HG03175 (cell line): ENCODE measurements at regions not wholly inside any gene's neighbourhood (a gene's known extent, or its start where the extent isn't known, plus 50 kb on each side); places are given as distances from the start of the nearest gene placed in this dataset.

Experiments
- ATAC-seq: cut with Tn5 transposase; IDR thresholded peaks from one replicate; pipeline ENCODE4 v1.9.1; 2021; ENCODE audit warnings: mild to moderate bottlenecking, moderate library complexity; ENCODE audit not compliant: unreplicated experiment

GRCh38 chr5:52668544-52669185 is 119.1 kb upstream of the ITGA1 start:
- ATAC-seq, result no peak

DNA sequence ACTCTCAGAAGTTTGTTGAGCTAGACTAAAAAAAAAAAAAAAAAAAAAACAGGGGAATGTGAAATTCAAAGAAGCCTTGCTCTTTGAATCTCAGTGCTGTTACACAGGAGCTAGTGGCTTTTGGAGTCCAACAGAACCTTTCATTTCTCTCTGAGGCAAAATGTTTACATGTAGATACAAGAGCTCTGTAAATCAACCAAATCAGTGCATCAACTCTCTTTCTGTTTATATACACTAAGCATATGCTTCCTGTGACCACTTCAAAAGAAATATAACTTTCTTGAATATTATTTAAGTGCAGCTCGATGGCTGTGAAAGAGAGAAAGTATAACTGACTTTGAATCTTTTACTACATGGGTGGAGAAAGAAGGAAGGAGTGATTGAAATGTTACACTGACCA is 115.3 kb upstream of the ITGA1 start:
- no peak for ATAC-seq

GRCh38 chr5:52673495-52673894 is 114.2 kb upstream of the ITGA1 start:
- no peak for ATAC-seq

DNA sequence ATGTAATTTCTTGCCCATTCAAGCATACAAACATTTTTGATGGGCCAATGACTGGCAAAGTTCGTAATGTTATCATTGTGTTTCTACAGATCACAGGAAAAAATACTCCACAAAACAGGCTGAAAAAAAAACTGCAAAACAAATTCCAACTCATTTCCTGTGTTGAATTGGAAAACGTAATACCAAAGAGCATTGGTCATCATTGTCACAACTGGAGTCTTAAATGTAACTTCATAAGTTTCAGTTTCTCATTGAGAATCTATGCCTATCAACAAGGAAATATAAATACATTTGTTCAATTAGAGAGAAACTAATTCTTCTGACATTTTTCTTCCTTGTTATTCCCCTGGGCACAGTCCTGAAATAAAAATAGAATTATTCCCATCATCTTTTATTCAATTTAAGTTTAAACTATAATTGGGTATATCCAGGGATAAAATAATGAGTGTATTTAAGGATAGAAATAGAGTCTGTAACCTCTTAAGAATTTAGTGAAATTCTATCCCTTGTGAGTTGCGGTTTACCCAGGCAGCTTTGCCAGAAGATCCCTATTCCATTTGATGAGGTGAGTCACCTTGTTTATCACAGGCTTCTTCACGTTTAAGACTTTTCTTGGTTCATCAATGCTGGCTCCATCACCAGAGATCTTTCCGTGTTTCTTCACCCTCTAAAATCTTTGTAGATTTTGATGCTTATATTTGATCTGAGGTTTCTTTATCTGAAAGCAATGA is 112.7 kb upstream of the ITGA1 start:
- no peak for ATAC-seq

DNA sequence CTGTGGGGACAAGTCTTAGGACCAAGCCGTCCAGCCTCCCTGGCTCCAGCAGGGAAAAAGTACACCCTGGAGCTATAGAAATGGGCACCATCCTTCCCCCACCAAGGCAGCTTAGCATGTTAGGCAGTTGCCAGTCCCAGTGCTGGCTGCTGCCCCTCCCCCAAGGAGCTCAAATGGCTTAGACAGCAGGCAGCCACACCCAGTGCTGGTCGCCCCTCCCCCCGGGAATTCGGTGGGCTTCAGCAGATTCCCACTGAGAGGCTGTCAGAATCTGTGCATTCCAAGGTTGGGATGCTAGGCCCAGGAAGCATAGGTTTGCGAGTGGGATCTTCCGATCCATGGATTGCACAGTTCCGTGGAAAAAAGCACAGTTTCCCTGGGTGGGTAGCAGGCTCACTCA is 105.2 kb upstream of the ITGA1 start:
- no peak for ATAC-seq

DNA sequence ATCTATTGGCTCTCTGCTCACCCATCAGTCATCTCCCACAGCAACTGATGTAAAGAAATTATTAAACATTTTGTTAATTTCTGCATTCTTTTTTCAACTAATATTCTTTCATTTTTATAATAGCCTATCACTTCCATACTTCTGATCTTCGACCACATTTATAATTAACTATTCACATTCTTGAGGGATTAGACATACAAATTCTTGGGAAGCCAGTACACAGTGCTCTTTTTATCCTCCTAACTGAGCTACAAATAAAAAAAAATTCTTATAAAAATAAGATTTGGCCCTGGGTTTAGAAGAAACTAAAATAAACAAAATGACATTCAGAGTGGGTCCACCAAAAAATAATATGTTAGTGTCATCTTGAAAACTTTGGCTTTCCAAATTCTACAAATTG is 103.7 kb upstream of the ITGA1 start:
- ATAC-seq, result no peak

DNA sequence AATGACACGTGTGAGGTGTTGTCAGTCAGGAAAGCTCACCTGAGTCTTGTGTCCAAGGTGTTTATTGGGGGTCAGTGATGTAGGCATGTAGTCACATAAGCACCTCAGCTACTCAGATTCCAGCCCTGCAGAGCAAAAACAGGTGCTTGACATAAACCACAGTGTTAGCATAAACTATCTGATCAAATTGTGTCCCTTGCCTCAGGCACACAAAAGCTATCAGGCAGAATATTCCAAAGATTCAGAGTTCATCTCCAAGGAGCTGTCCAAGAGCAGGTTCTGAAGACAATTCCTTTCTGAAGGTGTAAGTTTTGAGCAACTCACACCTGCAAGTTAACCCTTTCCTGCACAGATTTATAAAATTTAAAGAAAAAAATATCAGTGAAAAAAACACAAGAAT is 102.2 kb upstream of the ITGA1 start:
- no peak for ATAC-seq

GRCh38 chr5:52685971-52686370 is 101.7 kb upstream of the ITGA1 start:
- ATAC-seq, result no peak

DNA sequence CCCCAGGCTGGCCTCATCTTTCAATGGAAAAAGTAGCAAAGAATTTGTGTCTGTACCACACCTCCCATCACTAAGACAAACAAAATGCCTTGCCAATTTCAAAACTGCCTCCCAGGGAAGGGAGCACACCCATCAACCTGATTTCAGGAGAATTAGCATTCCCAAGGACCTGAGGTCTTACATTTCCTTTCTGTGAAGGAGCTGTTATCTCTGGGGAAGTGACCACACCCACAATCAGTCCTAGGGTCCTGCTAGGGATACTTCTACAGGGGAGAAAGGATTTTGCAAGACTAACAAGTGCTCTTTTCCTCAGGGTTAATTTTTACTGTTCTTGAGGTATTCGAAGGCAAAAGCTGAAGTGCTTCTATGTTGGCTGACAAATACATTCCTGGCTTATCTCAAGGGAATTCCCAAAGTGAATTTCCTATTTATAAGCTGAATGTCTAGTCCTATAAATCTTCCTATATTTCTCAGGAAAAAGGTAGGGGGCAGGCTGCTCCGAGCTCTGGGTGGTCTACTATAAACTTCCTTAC is 97.4 kb upstream of the ITGA1 start:
- no peak for ATAC-seq

GRCh38 chr5:52692039-52692438 is 95.7 kb upstream of the ITGA1 start:
- no peak for ATAC-seq

DNA sequence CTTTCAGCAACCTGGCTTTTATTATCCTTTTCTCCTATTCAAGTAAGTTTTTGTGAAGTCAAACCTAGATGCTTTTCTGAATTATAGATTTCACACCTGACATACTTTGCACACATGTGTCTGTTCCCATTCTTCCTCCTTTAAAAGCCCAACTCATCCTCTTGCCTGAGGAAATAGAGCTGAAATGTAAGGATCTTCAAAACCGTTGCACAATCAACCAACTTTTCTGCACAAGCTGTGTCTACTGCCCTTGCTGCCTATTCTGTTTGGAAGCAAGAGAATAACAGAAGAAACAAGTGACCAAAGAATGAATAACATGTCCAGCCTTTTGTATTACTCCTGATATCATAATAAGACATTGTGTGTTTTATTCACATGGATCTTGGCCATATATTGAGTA is 95.1 kb upstream of the ITGA1 start:
- no peak for ATAC-seq

DNA sequence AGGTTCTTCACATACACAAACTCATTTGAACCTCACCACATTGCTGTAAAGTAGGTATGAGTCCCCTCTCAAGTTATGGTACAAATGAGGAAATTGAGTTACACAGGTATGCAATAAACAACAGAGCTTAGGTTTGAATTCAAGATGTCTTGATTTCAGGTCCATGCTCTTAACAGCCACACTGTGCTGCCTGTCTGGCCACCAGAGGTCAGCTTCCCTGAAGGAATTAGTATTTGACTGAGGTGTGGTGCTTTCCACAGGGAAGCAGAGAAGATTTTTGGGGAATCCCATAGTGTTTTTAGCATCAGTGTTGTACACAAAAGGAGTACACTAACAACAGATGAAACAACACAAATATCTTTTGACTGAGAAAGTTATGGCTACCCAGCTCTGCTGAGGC is 94.4 kb upstream of the ITGA1 start:
- ATAC-seq, result no peak

- no peak for ATAC-seq
These were observed 93.9 kb upstream of the ITGA1 start for GRCh38 chr5:52693836-52694235.

DNA sequence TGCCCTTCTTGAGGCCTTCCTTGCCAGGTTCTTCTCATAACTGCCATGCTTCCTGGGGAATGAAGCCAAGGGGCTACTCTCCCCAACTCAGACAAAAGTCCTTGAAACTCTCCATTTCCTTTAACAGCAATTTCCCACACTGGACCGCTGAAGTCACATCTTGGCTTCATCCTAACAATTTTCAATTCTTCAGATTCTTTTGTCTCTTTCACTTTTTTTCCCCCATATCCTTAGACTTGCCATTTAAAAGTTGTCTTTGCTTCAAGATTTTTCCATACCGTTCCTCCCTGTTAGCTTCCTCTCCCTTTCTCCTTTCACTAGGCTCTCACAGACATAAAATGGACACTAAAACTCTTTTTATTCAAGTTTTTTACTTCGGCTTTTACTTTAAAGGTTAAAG is 93.1 kb upstream of the ITGA1 start:
- no peak for ATAC-seq

- ATAC-seq, result no peak
These were observed 84.8 kb upstream of the ITGA1 start for GRCh38 chr5:52702877-52703276.

- ATAC-seq, result no peak
These were observed 84.4 kb upstream of the ITGA1 start for GRCh38 chr5:52703321-52703720.

DNA sequence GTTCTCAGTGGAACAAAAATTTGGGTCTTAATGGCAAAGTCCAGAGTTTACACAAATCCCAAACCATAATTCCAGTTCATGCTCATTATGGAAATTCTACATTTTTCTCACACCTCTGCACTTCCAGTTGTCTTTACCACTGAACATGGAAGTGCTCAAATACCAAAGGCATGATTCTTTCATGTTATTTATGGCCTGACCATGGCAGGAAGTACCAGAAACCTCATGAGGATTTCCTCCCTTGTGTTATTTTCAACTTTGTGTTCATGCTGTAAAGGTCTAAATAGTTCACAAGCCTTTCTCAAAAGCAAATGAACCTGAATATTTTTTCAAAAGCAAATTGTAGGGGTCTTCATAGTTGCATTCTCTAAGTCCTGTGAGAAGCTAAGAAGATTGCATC is 82.0 kb upstream of the ITGA1 start:
- ATAC-seq, result no peak

GRCh38 chr5:52706775-52707174 is 80.9 kb upstream of the ITGA1 start:
- no peak for ATAC-seq

- ATAC-seq, result no peak
These were observed 80.1 kb upstream of the ITGA1 start for GRCh38 chr5:52707616-52708015.

- ATAC-seq, result no peak
These were observed 79.3 kb upstream of the ITGA1 start for GRCh38 chr5:52708463-52708862.

DNA sequence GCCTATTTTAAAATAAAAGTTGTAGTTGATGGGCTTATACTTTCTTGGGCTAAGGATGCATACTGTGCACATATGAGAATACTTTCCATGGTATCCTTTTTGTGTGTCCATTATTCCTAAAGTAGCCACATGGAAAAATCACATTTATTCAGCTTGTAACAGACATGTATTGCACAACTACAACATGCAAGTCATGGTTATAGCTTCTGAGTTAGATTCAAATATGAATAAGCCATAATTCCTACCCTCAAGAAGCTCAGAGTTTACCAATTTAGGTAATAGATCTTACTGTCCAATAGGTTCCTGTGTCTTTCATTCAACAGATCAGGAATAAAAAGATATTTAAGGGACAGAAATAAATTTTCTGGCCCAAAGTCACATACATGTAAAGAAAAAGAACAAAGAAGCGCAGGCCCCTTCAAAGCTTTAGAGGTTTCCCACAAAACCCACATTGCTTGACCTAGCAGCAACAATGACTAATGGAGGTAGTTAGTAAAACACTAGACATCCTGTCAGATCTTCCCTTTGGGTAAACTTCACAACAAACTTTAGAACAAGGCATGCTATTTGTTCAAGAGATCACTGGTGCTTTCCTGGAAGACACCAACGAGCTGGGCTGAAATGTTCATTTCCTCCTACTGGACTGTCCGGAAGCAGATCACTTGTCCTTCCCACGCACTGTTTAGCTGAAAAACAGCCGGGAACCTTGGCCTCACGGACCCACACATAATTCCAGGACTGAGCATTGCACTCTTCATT is 78.4 kb upstream of the ITGA1 start:
- peak; percentile 70 for ATAC-seq
